Sigmoid colon (tissue), 6 donors: ENCODE measurements at regions not wholly inside any gene's neighbourhood (a gene's known extent, or its start where the extent isn't known, plus 50 kb on each side); places are given as distances from the start of the nearest gene placed in this dataset.

Experiments used
- DNase-seq: peaks from one replicate; pipeline ENCODE4 v3.0.0-alpha.2; 2019
- H3K27ac ChIP-seq, 4 donors: fragments of 200-600 bp; sonication (generic); one replicate each; pipeline ENCODE4 v1.5.1; 2016 to 2019; ENCODE audit warnings: mild to moderate bottlenecking in 1 of 4
- H3K27me3 ChIP-seq, 3 donors: fragments of 200-600 bp; sonication (generic); one replicate each; pipeline ENCODE4 v1.5.1; 2019; ENCODE audit warnings: mild to moderate bottlenecking in 1 of 3
- H3K36me3 ChIP-seq, 4 donors: fragments of 200-600 bp; sonication (generic); one replicate each; pipeline ENCODE4 v1.5.1; 2016 to 2019
- H3K4me1 ChIP-seq, 4 donors: fragments of 200-600 bp; sonication (generic); one replicate each; pipeline ENCODE4 v1.5.1; 2017 to 2019
- H3K4me3 ChIP-seq, 4 donors: fragments of 200-600 bp; sonication (generic); one replicate each; pipeline ENCODE4 v1.5.1; 2017 to 2019; ENCODE audit warnings: mild to moderate bottlenecking in 2 of 4, moderate library complexity in 1 of 4
- H3K9me3 ChIP-seq, 4 donors: fragments of 200-600 bp in 3 of 4; sonication (generic) in 3 of 4; one replicate each; pipeline versions ENCODE4 v1.5.1 to v1.6.1; 2013 to 2019
- CTCF ChIP-seq, 4 experiments: fragments of 450-650 bp in 3 of 4; fragments of 200-600 bp in 1 of 4; IDR thresholded peaks; one replicate each; pipeline ENCODE4 v1.5.1; 2016 to 2019; ENCODE audit warnings: antibody characterized with exemption in 4 of 4, mild to moderate bottlenecking in 3 of 4, moderate library complexity in 2 of 4
- EP300 ChIP-seq, 4 donors: sonication (generic); formaldehyde crosslinking; IDR thresholded peaks; one replicate each; pipeline ENCODE4 v1.6.1; 2017; ENCODE audit warnings: antibody characterized with exemption in 4 of 4
- POLR2A ChIP-seq, 2 donors: fragments of 450-650 bp; IDR thresholded peaks; one replicate each; pipeline ENCODE4 v1.6.1; 2016; ENCODE audit warnings: antibody characterized with exemption in 2 of 2, mild to moderate bottlenecking in 2 of 2, moderate library complexity in 2 of 2
- POLR2AphosphoS5 ChIP-seq, 4 donors: sonication (generic); formaldehyde crosslinking; IDR thresholded peaks; one replicate each; pipeline ENCODE4 v1.6.1; 2017; ENCODE audit warnings: antibody characterized with exemption in 4 of 4
- WGBS, 2 donors: extraction: QIAGEN DNeasy Blood & Tissue Kit; methylation state at CpG; one replicate each; pipeline ENCODE4 v1.1.7; 2013; 5-methylcytosine and 5-hydroxymethylcytosine counted together
- intact Hi-C: fragments of 100-400 bp; cut with DNase I; formaldehyde crosslinking; loops from one replicate; pipeline ENCODE4 v1.15.1; 2023
- donor health status: healthy with polysubstance abuse.
- donor health status: healthy.

- TF ChIP-seq EP300 (IDR thresholded peaks at IDR 0.05), result no peak
- TF ChIP-seq POLR2AphosphoS5 (IDR thresholded peaks at IDR 0.05), result no peak
- TF ChIP-seq POLR2A (IDR thresholded peaks at IDR 0.05), result no peak
- TF ChIP-seq CTCF (IDR thresholded peaks at IDR 0.05), result no peak
- H3K4me1 ChIP-seq, result no peaks in the 10 kb centered on the region
- intact Hi-C loops, result no loop called here
Measured at GRCh38 chr4:31714238-31714637, 994.1 kb downstream of the PCDH7 start.

DNA sequence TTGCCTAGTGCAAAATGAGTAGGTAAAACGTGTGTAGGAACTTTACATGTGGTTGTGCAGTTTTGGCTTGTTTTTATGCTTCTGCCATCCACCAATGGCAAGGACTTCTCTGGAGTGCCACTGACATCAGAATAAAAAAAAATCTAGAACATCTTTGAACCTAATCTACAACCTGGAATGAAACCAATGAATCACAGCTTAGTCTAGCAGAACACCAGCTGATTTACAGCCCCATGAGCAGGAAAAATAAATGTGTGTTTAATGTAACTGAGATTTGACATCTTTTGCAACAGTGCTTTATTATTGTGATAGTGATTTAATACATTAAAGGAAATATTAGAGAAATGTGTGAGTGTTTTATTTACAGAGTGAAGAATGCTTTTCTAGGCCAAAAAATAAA is 995.1 kb downstream of the PCDH7 start:
- no peaks in the 10 kb centered on the region for H3K9me3 ChIP-seq
- TF ChIP-seq POLR2A (IDR thresholded peaks at IDR 0.05), result no peak
- H3K36me3 ChIP-seq, result no peaks in the 10 kb centered on the region
- no peak for DNase-seq
- H3K4me1 ChIP-seq, result no peaks in the 10 kb centered on the region
- no peak overlapping the region for H3K27ac ChIP-seq
- H3K27me3 ChIP-seq, result no peaks in the 10 kb centered on the region
- H3K4me3 ChIP-seq, result no peak overlapping the region
- intact Hi-C loops, result no loop called here
- WGBS, 2 donors, result 28 to 56% methylated on average over 1 of the region's 1 CpG

More at GRCh38 chr4:31714238-31714637, 994.1 kb downstream of the PCDH7 start:
- H3K36me3 ChIP-seq, result no peaks in the 10 kb centered on the region
- DNase-seq, result no peak
- no peaks in the 10 kb centered on the region for H3K27me3 ChIP-seq
- no peak overlapping the region for H3K4me3 ChIP-seq
- no peaks in the 10 kb centered on the region for H3K9me3 ChIP-seq
- no peak overlapping the region for H3K27ac ChIP-seq

GRCh38 chr4:31727030-31727429 is 1006.9 kb downstream of the PCDH7 start:
- Histone ChIP-seq H3K36me3 (no peaks in the 10 kb centered on the region), H3K27ac (no peak overlapping the region), H3K27me3 (no peaks in the 10 kb centered on the region), H3K4me1 (no peaks in the 10 kb centered on the region), H3K9me3 (no peaks in the 10 kb centered on the region), H3K4me3 (no peak overlapping the region)
- DNase-seq, result no peak
- TF ChIP-seq CTCF (IDR thresholded peaks at IDR 0.05) (no peak), POLR2AphosphoS5 (IDR thresholded peaks at IDR 0.05) (no peak), EP300 (IDR thresholded peaks at IDR 0.05) (no peak), POLR2A (IDR thresholded peaks at IDR 0.05) (no peak)
- intact Hi-C loops, result no loop called here
- WGBS, 2 donors, result 10 to 54% methylated on average over 1 of the region's 1 CpG

DNA sequence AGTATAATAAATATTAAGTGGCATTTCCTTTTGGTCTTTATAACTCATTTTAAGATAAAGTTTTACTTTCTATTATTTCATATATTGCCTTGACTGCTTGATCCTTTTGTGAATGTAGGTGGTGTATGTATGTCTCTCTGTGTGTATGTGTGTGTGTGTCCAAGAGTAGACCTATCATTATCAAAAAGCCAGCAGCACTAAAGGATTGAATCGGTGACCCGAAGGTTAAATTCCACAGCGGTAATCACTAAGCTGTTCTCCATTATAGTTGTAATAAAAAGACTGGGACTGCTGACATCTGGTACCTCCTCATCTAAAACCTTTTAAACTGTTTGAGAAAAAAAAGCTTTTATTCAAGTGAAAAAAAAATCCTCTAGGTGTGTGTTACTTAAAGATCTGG is 1014.8 kb downstream of the PCDH7 start:
- H3K4me1 ChIP-seq, result no peaks in the 10 kb centered on the region
- intact Hi-C loops, result no loop called here
- H3K27ac ChIP-seq, result no peak overlapping the region
- H3K27me3 ChIP-seq, result no peaks in the 10 kb centered on the region
- H3K36me3 ChIP-seq, result no peaks in the 10 kb centered on the region
- WGBS, 2 donors, result 47 to 65% methylated on average over 3 of the region's 3 CpGs
- DNase-seq, result no peak
- no peaks in the 10 kb centered on the region for H3K9me3 ChIP-seq
- TF ChIP-seq CTCF (IDR thresholded peaks at IDR 0.05), result no peak
- no peak for TF ChIP-seq EP300 (IDR thresholded peaks at IDR 0.05)
- no peak for TF ChIP-seq POLR2A (IDR thresholded peaks at IDR 0.05)
- TF ChIP-seq POLR2AphosphoS5 (IDR thresholded peaks at IDR 0.05), result no peak
- no peak overlapping the region for H3K4me3 ChIP-seq

DNA sequence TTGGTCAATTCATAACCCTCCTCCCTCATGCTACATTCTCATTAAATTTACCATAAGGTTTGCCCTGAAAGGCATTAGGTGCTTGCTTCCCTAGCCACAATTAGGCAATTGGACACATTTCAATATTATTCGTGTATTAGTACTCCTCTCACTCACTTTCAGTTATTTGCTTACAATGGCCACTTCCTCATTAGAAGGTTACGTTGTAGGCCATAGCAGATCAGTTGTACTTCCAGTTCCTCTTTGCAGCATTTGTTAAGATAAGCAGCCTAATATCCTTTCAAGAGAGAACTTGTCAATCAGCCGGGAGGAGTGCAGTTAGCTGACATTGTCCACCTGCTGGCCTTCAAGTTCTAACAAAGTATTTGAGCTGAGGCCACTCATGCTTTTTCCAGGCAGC is 1017.2 kb downstream of the PCDH7 start:
- Histone ChIP-seq H3K36me3 (no peaks in the 10 kb centered on the region), H3K27me3 (no peaks in the 10 kb centered on the region), H3K4me3 (no peak overlapping the region), H3K4me1 (no peaks in the 10 kb centered on the region), H3K27ac (no peak overlapping the region), H3K9me3 (no peaks in the 10 kb centered on the region)
- 50 to 66% methylated on average over 3 of the region's 3 CpGs for WGBS, 2 donors
- intact Hi-C loops, result no loop called here
- DNase-seq, result no peak
- no peak for TF ChIP-seq EP300 (IDR thresholded peaks at IDR 0.05)

GRCh38 chr4:31741326-31741725 is 1021.2 kb downstream of the PCDH7 start:
- Histone ChIP-seq H3K4me1 (no peaks in the 10 kb centered on the region), H3K27ac (no peak overlapping the region), H3K36me3 (no peaks in the 10 kb centered on the region), H3K9me3 (no peaks in the 10 kb centered on the region), H3K27me3 (no peaks in the 10 kb centered on the region), H3K4me3 (no peak overlapping the region)
- no peak for DNase-seq
- TF ChIP-seq POLR2AphosphoS5 (IDR thresholded peaks at IDR 0.05), result no peak
- no peak for TF ChIP-seq EP300 (IDR thresholded peaks at IDR 0.05)
- no peak for TF ChIP-seq POLR2A (IDR thresholded peaks at IDR 0.05)
- no peak for TF ChIP-seq CTCF (IDR thresholded peaks at IDR 0.05)
- intact Hi-C loops, result no loop called here
